H9 (cell line): ENCODE measurements at regions not wholly inside any gene's neighbourhood (a gene's known extent, or its start where the extent isn't known, plus 50 kb on each side); places are given as distances from the start of the nearest gene placed in this dataset.

Source experiments
- DNase-seq: peaks from one replicate; pipeline ENCODE4 v3.0.0-alpha.2; 2017
- H2AFZ ChIP-seq: one replicate; pipeline ENCODE4 v1.6.1; 2013; ENCODE audit warnings: mild to moderate bottlenecking, low read length, control low read depth, moderate library complexity
- H2AK5ac ChIP-seq: 2 replicates; pipeline ENCODE4 v1.6.1; 2013; ENCODE audit warnings: low read length, control low read depth, mixed read lengths; ENCODE audit not compliant: insufficient read length
- H2BK120ac ChIP-seq: one replicate; pipeline ENCODE4 v1.6.1; 2013; ENCODE audit warnings: low read depth, mild to moderate bottlenecking, low read length, control low read depth, inconsistent platforms; ENCODE audit not compliant: poor library complexity, severe bottlenecking
- H2BK12ac ChIP-seq: 2 replicates; pipeline ENCODE4 v1.6.1; 2013; ENCODE audit warnings: low read length, control low read depth, mixed read lengths, low read depth; ENCODE audit not compliant: insufficient read length
- H2BK15ac ChIP-seq: 2 replicates; pipeline ENCODE4 v1.6.1; 2013; ENCODE audit warnings: low read depth, low read length, control low read depth
- H2BK20ac ChIP-seq: one replicate; pipeline ENCODE4 v1.6.1; 2013; ENCODE audit warnings: low read depth, mild to moderate bottlenecking, low read length, control low read depth, inconsistent platforms; ENCODE audit not compliant: poor library complexity, severe bottlenecking
- H2BK5ac ChIP-seq: 2 replicates; pipeline ENCODE4 v1.6.1; 2013; ENCODE audit warnings: low read length, control low read depth, mixed read lengths; ENCODE audit not compliant: insufficient read length
- H3K14ac ChIP-seq: 2 replicates; pipeline ENCODE4 v1.6.1; 2013; ENCODE audit warnings: low read length, control low read depth; ENCODE audit not compliant: insufficient read depth
- H3K18ac ChIP-seq: 2 replicates; pipeline ENCODE4 v1.6.1; 2013; ENCODE audit warnings: low read depth, mild to moderate bottlenecking, mixed read lengths, low read length, control low read depth; ENCODE audit not compliant: insufficient read length
- H3K23ac ChIP-seq: 2 replicates; pipeline ENCODE4 v1.6.1; 2013; ENCODE audit warnings: low read length, control low read depth, mixed read lengths, low read depth; ENCODE audit not compliant: insufficient read length
- H3K23me2 ChIP-seq: 2 replicates; pipeline ENCODE4 v1.6.1; 2013; ENCODE audit warnings: low read depth, mild to moderate bottlenecking, mixed read lengths, low read length, control low read depth; ENCODE audit not compliant: insufficient read length, poor library complexity, severe bottlenecking
- H3K27ac ChIP-seq: 2 replicates; pipeline ENCODE4 v1.5.1; 2013; ENCODE audit warnings: low read length, control low read depth, mixed read lengths, low read depth; ENCODE audit not compliant: insufficient read length
- H3K27me3 ChIP-seq: 2 replicates; pipeline ENCODE4 v1.6.1; 2013; ENCODE audit warnings: low read length, control low read depth, inconsistent platforms; ENCODE audit not compliant: insufficient read depth
- H3K4ac ChIP-seq: 2 replicates; pipeline ENCODE4 v1.6.1; 2013; ENCODE audit warnings: low read depth, mild to moderate bottlenecking, control low read depth, inconsistent platforms, low read length, moderate library complexity
- H3K4me1 ChIP-seq: 2 replicates; pipeline ENCODE4 v1.6.1; 2013; ENCODE audit warnings: low read length, control low read depth, inconsistent platforms; ENCODE audit not compliant: insufficient read depth
- H3K4me2 ChIP-seq: 2 replicates; pipeline ENCODE4 v1.6.1; 2013; ENCODE audit warnings: low read length, control low read depth, mixed read lengths; ENCODE audit not compliant: insufficient read length, insufficient read depth
- H3K56ac ChIP-seq: 2 replicates; pipeline ENCODE4 v1.6.1; 2013; ENCODE audit warnings: low read depth, mild to moderate bottlenecking, mixed read lengths, low read length, control low read depth; ENCODE audit not compliant: insufficient read length
- H3K79me1 ChIP-seq: 2 replicates; pipeline ENCODE4 v1.6.1; 2013; ENCODE audit warnings: low read depth, mild to moderate bottlenecking, moderate library complexity, low read length, control low read depth, inconsistent platforms; ENCODE audit not compliant: insufficient read depth, poor library complexity, severe bottlenecking
- H3K79me2 ChIP-seq: 2 replicates; pipeline ENCODE4 v1.6.1; 2013; ENCODE audit warnings: low read length, control low read depth, inconsistent platforms; ENCODE audit not compliant: insufficient read depth
- H3K9ac ChIP-seq: 2 replicates; pipeline ENCODE4 v1.6.1; 2013; ENCODE audit warnings: low read length, control low read depth, mixed read lengths; ENCODE audit not compliant: insufficient read length; ENCODE audit errors: extremely low read depth
- H3K9me3 ChIP-seq: one replicate; pipeline ENCODE4 v1.6.1; 2013; ENCODE audit warnings: low read depth, low read length, inconsistent platforms; ENCODE audit not compliant: control insufficient read depth
- H3T11ph ChIP-seq: one replicate; pipeline ENCODE4 v1.6.1; 2013; ENCODE audit warnings: mild to moderate bottlenecking, low read length, control low read depth, inconsistent platforms
- H4K20me1 ChIP-seq: one replicate; pipeline ENCODE4 v1.6.1; 2013; ENCODE audit not compliant: control insufficient read depth, insufficient read length, insufficient read depth
- H4K5ac ChIP-seq: 2 replicates; pipeline ENCODE4 v1.6.1; 2013; ENCODE audit warnings: low read depth, mild to moderate bottlenecking, mixed read lengths, low read length, control low read depth; ENCODE audit not compliant: insufficient read length
- H4K8ac ChIP-seq: replicated peaks from 2 replicates; pipeline ENCODE4 v1.6.1; 2013; ENCODE audit warnings: low read length, control low read depth, mixed read lengths, low read depth; ENCODE audit not compliant: insufficient read length
- H4K91ac ChIP-seq: 2 replicates; pipeline ENCODE4 v1.6.1; 2013; ENCODE audit warnings: low read depth, mild to moderate bottlenecking, moderate library complexity, mixed read lengths, low read length, control low read depth; ENCODE audit not compliant: insufficient read length
- H3K27ac Mint-ChIP-seq, 3 experiments: 2 replicates in 2 of 3; 3 replicates in 1 of 3; pipeline ENCODE4 v1.8.0; 2020 to 2021; ENCODE audit warnings: mixed read lengths in 3 of 3, mild to moderate bottlenecking in 1 of 3, moderate library complexity in 1 of 3
- H3K27me3 Mint-ChIP-seq: 2 replicates; pipeline ENCODE4 v1.8.0; 2021; ENCODE audit warnings: low read depth, mild to moderate bottlenecking, moderate library complexity, mixed read lengths
- H3K36me3 Mint-ChIP-seq, 3 experiments: 2 replicates in 2 of 3; 3 replicates in 1 of 3; pipeline ENCODE4 v1.8.0; 2020 to 2021; ENCODE audit warnings: low read depth in 3 of 3, mixed read lengths in 3 of 3; ENCODE audit not compliant: insufficient read depth in 1 of 3
- H3K4me1 Mint-ChIP-seq, 2 experiments: 2 replicates each; pipeline ENCODE4 v1.8.0; 2020; ENCODE audit warnings: mixed read lengths in 2 of 2
- H3K4me3 Mint-ChIP-seq, 2 experiments: 2 replicates in 1 of 2; 3 replicates in 1 of 2; pipeline ENCODE4 v1.8.0; 2020 to 2021; ENCODE audit warnings: mild to moderate bottlenecking in 2 of 2, mixed read lengths in 2 of 2, moderate library complexity in 1 of 2
- H3K9me3 Mint-ChIP-seq, 2 experiments: 2 replicates in 1 of 2; 3 replicates in 1 of 2; pipeline ENCODE4 v1.8.0; 2020; ENCODE audit warnings: mild to moderate bottlenecking in 2 of 2, mixed read lengths in 2 of 2, moderate library complexity in 1 of 2
- CTCF ChIP-seq: fragments of 200-600 bp; sonication (generic); conservative IDR thresholded peaks from 3 replicates; pipeline ENCODE4 v1.8.0; 2021; ENCODE audit warnings: antibody characterized with exemption, mild to moderate bottlenecking
- WGBS: extraction: QIAGEN DNeasy Blood & Tissue Kit; methylation state at CpG from one replicate; pipeline ENCODE4 v1.1.7; 2013; ENCODE audit warnings: missing lambda C conversion rate, low lambda C conversion rate, mixed read lengths; ENCODE audit not compliant: insufficient read length; ENCODE audit errors: extremely low coverage; 5-methylcytosine and 5-hydroxymethylcytosine counted together

DNA sequence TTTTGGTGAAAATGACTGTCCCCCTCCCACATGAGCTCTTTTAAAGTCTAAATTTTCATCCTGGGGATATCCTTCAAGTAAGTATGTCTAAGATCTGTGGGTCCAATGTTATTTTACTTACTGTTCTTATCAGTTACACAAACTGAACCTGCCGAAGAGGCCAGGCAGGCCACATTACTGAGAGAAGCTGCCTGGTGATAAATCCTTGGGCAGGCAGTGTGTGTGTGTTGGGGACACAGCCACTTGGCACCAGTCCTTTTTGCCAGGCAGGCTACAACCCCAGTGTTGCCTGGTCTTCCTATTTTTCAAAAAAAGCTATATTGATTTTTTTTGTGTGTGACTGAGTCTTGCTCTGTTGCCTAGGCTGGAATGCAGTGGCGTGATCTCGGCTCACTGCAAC is 50.6 kb upstream of the RASA2 start:
- no peak for TF ChIP-seq CTCF
- Histone ChIP-seq H3K4me2 (no peak overlapping the region), H4K5ac (no peak overlapping the region), H3K9ac (no peak overlapping the region), H2BK120ac (no peak overlapping the region), H3K23me2 (no peaks in the 10 kb centered on the region), H2BK12ac (no peak overlapping the region), H2BK5ac (no peak overlapping the region), H4K91ac (no peak overlapping the region), H2AFZ (no peak overlapping the region), H2BK20ac (no peak overlapping the region), H3K23ac (no peak overlapping the region), H3K14ac (no peak overlapping the region), H4K20me1 (no peaks in the 10 kb centered on the region), H2AK5ac (no peak overlapping the region), H3K4ac (no peak overlapping the region), H4K8ac (no peak overlapping the region), H3K27me3 (no peaks in the 10 kb centered on the region), H3K18ac (no peak overlapping the region), H3K79me2 (no peaks in the 10 kb centered on the region), H3K27ac (no peak overlapping the region), H3K56ac (no peak overlapping the region), H3K4me1 (no peaks in the 10 kb centered on the region), H2BK15ac (no peak overlapping the region; the same call in 1 of the 2 replicates), H3K9me3 (no peaks in the 10 kb centered on the region), H3T11ph (no peak overlapping the region), H3K79me1 (no peaks in the 10 kb centered on the region)
- Mint-ChIP-seq H3K4me1 (peaks cover 2% of the 10 kb centered on the region in 2 experiments; a peak in 3 of 4 replicates), H3K27me3 (no peaks in the 10 kb centered on the region), H3K4me3 (no peak overlapping the region), H3K27ac (no peak overlapping the region; a peak in 1 of 7 replicates), H3K9me3 (no peaks in the 10 kb centered on the region), H3K36me3 (no peaks in the 10 kb centered on the region)
- WGBS, result no CpG with 5 or more reads among the region's 3 CpGs
- DNase-seq, result no peak
